CD4-positive, alpha-beta T cell treated with Interferon alpha-2 for 1 hour (primary cell): ENCODE measurements at regions not wholly inside any gene's neighbourhood (a gene's known extent, or its start where the extent isn't known, plus 50 kb on each side); places are given as distances from the start of the nearest gene placed in this dataset.

Experiments
- DNase-seq, 2 donors: peaks; one replicate each; pipeline ENCODE4 v3.0.0-alpha.2; 2020 to 2022

DNA sequence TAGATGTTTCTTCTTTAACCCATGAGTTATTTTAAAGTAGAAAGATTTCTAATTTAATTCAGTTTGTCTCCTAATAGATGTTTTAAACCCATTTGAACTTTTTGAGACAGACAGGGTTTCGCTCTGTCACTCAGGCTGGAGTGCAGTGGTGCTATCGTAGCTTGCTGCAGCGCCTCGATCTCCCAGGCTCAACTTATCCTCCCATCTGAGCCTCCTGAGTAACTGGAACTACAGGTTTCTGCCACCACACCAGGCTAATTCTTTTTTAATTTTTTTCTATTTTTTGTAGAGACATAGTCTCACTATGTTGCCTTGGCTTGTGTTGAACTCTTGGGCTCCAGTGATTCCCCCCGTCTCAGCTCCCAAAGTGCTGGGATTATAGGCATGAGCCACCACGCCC, 53.0 kb upstream of the RAB18 start:
- no peak for DNase-seq

DNA sequence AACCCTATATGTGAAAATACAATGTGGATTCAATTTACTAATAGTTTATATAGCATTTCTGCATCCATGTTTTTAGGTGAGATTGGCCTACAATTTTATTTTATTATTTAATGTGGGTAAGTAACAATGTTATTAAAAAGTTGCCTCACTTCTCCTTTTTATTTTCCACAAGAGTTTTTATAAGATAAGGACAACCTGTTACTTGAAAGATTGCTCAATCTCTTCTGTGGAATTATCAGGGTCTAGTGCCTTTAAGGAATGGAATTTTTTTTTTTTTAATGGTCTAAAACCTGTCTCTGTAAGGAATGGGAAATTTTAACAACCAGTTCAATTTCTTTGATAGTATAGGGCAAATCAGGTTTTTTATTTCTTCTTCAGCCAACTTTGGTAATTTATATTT, 53.9 kb upstream of the RAB18 start:
- DNase-seq: no peak

GRCh38 chr10:27449571-27449970, 54.5 kb upstream of the RAB18 start:
- no peak for DNase-seq

GRCh38 chr10:27448921-27449320, 55.2 kb upstream of the RAB18 start:
- DNase-seq: no peak

DNA sequence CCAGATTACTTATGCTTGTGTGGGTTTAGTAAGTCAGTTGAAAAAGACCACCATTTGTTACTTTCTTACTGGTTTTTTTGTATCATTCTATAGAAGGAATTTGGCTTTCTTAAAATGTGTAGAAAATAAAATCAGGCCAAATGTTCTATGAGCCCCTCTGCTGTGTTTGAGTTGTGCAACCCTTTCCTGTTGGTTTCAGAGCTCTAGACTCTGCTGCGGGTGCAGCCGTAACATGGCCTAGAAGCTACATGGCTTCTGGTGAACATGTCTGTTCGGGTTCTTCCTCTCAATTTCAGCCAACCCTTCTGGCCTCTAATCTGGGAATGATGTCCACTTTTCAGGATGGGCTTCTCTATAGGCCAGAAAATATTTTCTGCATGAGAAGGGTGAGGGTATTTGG, 56.6 kb upstream of the RAB18 start:
- no peak for DNase-seq

DNA sequence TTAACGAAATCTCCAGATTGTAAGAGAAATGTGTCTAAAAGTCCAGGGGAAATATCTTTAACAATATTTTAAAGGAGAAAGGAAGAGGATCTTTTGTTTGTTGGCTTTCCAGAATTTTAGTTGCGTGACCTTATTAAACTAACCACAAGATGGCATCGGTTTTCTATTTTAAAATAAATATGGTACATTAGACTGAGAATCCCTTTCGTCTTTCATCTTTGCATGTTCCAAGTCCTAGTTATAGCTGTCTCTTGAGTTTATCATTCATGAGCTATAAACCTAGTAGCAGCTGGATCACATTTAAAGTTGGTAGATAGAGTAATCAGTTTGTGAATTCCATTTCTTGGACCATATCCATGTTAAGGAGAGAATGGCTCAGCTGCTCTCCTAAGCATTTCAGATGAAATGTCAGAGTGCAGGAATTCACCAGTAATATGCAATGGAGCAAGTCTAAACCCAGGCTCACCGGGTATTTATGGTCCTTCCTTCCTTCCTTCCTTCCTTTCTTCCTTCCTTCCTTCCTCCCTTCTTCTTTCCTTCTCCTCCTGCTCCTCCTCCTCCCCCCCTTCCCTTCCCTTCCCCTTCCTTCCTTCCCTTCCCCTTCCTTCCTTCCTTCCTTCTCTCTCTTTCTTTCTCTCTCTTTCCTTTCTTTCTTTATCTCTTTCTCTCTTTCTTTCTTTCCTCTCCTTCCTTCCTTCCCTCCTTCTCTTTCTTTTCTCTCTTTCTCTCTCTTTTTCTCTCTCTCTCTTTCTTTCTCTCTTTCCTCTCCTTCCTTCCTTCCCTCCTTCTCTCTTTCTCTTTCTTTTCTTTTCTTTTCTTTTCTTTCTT, 57.8 kb upstream of the RAB18 start:
- peak in 1 of 2 donors; percentile 51 for DNase-seq

GRCh38 chr10:27445070-27445469, 59.0 kb upstream of the RAB18 start:
- DNase-seq: no peak

DNA sequence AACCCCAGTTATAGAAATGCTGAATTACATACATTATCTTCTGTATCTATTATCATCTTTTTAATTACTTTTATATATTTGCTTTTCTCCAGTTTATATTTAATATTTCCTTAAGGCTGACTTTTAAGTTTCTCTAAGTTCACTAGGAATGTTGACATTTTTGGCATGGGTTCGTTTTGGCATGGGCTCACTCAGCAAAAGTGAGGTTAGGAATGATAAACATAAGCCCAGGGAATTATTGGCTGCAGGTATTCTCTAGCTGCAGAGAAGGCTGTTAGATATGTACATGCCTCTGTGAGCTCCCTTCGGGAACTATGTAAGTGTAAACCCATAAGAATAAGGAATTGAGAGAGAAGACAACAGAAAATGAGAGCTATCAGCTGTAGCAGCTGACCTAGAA, 63.6 kb upstream of the RAB18 start:
- DNase-seq: no peak

DNA sequence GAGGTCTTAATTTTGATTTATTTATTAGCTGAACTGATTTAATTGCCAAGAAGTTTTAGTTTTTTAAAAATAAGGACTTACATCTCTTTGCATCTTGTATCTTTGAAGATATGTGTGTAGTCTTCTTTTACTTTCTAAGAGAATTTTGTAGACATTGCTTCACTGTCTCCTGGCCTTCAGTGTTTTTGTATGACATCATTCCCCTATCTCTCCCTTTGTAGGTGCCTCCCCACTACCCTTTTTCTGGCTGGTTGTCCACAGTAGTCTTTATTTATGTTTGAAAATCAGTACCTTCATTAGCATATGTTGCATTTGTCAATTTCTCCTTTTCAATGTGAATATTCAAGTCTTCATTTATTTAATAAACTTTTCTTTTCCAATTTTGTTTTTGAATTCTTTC, 64.1 kb upstream of the RAB18 start:
- DNase-seq: no peak

- DNase-seq: no peak
These were observed 65.0 kb upstream of the RAB18 start for GRCh38 chr10:27439101-27439500.

DNA sequence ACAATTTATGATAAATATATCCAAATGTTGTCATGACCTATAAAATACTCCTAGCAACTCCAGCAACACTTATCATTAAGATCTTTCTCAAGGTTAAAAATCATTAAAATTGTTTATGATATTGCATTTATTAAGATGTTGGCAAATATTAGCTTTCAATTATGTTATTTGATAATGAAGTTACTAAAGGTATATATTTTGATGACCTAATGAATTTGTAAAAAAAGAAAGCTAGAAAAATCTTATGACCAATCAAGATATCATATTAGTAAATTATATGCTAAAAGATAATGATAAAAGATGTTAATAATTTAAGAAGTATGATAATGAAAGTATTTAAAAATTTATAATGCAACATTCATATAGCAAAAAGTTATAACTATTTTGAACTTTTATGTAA, 66.3 kb upstream of the RAB18 start:
- no peak for DNase-seq

- DNase-seq: no peak
These were observed 67.4 kb upstream of the RAB18 start for GRCh38 chr10:27436710-27437109.

DNA sequence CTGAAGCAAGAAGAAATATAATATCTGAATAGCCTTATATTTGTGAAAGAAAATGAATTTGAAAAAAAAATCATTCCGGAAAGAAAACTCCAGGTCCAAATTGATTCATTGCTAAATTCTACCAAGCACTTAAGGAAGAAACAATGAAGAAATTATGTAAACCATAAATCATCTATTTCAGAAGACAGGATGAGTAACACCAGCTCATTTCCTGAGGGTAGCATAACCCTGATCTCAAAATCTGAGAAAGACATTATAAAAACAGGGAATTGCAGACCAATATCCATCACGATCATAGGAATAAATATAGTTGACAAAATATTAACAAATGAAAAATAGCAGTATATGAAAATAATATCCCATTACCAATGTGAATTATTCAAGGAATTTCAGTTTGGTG, 70.1 kb upstream of the RAB18 start:
- no peak for DNase-seq

- DNase-seq: no peak
These were observed 77.1 kb upstream of the RAB18 start for GRCh38 chr10:27426948-27427467.

- no peak for DNase-seq
These were observed 90.2 kb upstream of the RAB18 start for GRCh38 chr10:27413831-27414348.

DNA sequence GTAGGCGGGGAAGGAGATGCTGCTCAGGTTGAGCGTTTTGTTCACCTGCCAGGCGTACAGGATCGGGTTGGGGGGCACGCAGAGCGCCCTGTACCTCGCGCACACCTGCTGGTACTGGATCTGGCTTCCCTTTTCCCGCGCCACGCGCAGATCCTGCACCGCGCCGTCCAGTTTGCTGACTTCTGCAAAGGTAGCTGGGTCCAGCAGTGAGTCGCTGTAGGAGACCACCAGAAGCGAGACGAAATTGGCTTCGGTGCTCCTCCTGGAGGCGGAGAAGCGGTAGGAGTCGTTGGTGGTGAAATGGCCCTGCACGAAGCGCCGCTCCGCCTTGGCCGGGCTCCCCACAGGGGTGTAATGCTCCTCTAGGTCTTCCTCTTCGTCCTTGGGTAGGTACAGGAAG, 90.7 kb upstream of the RAB18 start:
- no peak for DNase-seq

GRCh38 chr10:27410153-27410552, 94.0 kb upstream of the RAB18 start:
- no peak for DNase-seq

GRCh38 chr10:27407271-27407670, 96.8 kb upstream of the RAB18 start:
- no peak for DNase-seq

- DNase-seq: no peak
These were observed 104.2 kb upstream of the RAB18 start for GRCh38 chr10:27399871-27400270.

DNA sequence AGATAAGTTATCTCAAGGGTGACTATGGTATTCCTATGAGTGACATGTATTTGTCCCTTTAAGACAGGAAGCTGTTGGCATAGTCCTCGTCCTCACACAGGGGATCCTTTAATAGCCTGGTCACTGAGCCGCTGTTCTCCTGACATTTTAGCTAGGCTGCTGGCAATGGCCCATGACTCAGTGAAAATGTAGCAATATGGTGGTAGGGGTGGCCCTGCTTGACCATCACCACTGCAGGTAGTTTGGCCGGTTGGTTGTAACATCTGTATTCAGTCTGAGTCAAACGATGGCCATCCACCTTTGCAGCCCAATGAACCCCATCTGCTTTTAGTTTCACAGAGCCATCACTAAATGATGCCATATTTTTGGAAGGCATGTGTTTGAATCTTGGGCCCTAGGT, 110.1 kb upstream of the RAB18 start:
- DNase-seq: no peak

- no peak for DNase-seq
These were observed 111.5 kb upstream of the RAB18 start for GRCh38 chr10:27392606-27393005.

- DNase-seq: no peak
These were observed 112.2 kb upstream of the RAB18 start for GRCh38 chr10:27391916-27392315.

GRCh38 chr10:27391325-27391724, 112.8 kb upstream of the RAB18 start:
- no peak for DNase-seq

- DNase-seq: no peak
These were observed 113.4 kb upstream of the RAB18 start for GRCh38 chr10:27390681-27391080.
